Mucosa of descending colon (tissue), 3 donors: ENCODE measurements at regions not wholly inside any gene's neighbourhood (a gene's known extent, or its start where the extent isn't known, plus 50 kb on each side); places are given as distances from the start of the nearest gene placed in this dataset.

ENCODE experiments used
- ATAC-seq: fragments of 200-7000 bp; cut with Tn5 transposase; one replicate; pipeline ENCODE4 v1.9.1; 2020; ENCODE audit warnings: mild to moderate bottlenecking, moderate library complexity
- DNase-seq, 3 donors: peaks; one replicate each; pipeline ENCODE4 v3.0.0-alpha.2; 2020
- H3K36me3 ChIP-seq: fragments of 200-600 bp; one replicate; pipeline ENCODE4 v1.8.0; 2021; ENCODE audit warnings: low read depth, mild to moderate bottlenecking
- H3K4me1 ChIP-seq: fragments of 200-600 bp; one replicate; pipeline ENCODE4 v1.8.0; 2021; ENCODE audit warnings: low read depth, mild to moderate bottlenecking
- H3K4me3 ChIP-seq: fragments of 200-600 bp; one replicate; pipeline ENCODE4 v1.8.0; 2021; ENCODE audit warnings: mild to moderate bottlenecking
- H3K9me3 ChIP-seq: fragments of 200-600 bp; one replicate; pipeline ENCODE4 v1.8.0; 2021; ENCODE audit warnings: mild to moderate bottlenecking
- CTCF ChIP-seq: fragments of 200-600 bp; IDR thresholded peaks from one replicate; pipeline ENCODE4 v1.8.0; 2022; ENCODE audit warnings: antibody characterized with exemption, mild to moderate bottlenecking
- intact Hi-C, 2 donors: fragments of 100-400 bp; cut with DNase I in 1 of 2; cut with micrococcal nuclease in 1 of 2; formaldehyde crosslinking; loops; one replicate each; pipeline versions ENCODE4 v1.11.0 to v1.11.1; 2022; cut with DNase I, micrococcal nuclease
- donor health status: DM: no; HTN: no; CAD: no; lungs with moderate emphysema.
- donor health status: DM: no; HTN: no; CAD: no.
- donor health status: DM: no; HTN: yes; CAD: no.

- Histone ChIP-seq H3K9me3 (peaks cover 3% of the 10 kb centered on the region), H3K4me1 (no peaks in the 10 kb centered on the region), H3K4me3 (no peak overlapping the region), H3K36me3 (no peaks in the 10 kb centered on the region)
- intact Hi-C loops, result no loop called here
- no peak for DNase-seq
- ATAC-seq, result no peak
- no peak for TF ChIP-seq CTCF
Measured at GRCh38 chr13:56924401-56924800, 216.3 kb upstream of the PRR20A start.

- no peak for TF ChIP-seq CTCF
- no peaks in the 10 kb centered on the region for H3K9me3 ChIP-seq
- intact Hi-C loops, result no loop called here
- H3K4me3 ChIP-seq, result no peak overlapping the region
- DNase-seq (no peak), ATAC-seq (no peak)
- H3K36me3 ChIP-seq, result no peaks in the 10 kb centered on the region
- no peaks in the 10 kb centered on the region for H3K4me1 ChIP-seq
Measured at GRCh38 chr13:56932104-56932503, 208.6 kb upstream of the PRR20A start.

GRCh38 chr13:56953965-56954364 is 186.8 kb upstream of the PRR20A start:
- Histone ChIP-seq H3K4me3 (no peak overlapping the region), H3K9me3 (no peaks in the 10 kb centered on the region), H3K36me3 (no peaks in the 10 kb centered on the region), H3K4me1 (no peaks in the 10 kb centered on the region)
- DNase-seq (no peak), ATAC-seq (no peak)
- TF ChIP-seq CTCF, result no peak
- intact Hi-C loops, result no loop called here

GRCh38 chr13:56975647-56976046 is 165.1 kb upstream of the PRR20A start:
- intact Hi-C loops, result no loop called here
- Histone ChIP-seq H3K9me3 (peaks cover 9% of the 10 kb centered on the region), H3K36me3 (no peaks in the 10 kb centered on the region), H3K4me1 (no peaks in the 10 kb centered on the region), H3K4me3 (no peak overlapping the region)
- TF ChIP-seq CTCF, result no peak
- no peak for ATAC-seq
- no peak for DNase-seq

- ATAC-seq (no peak), DNase-seq (no peak)
- Histone ChIP-seq H3K4me1 (no peaks in the 10 kb centered on the region), H3K9me3 (peaks cover 3% of the 10 kb centered on the region), H3K4me3 (no peak overlapping the region), H3K36me3 (no peaks in the 10 kb centered on the region)
- intact Hi-C loops, result no loop called here
- no peak for TF ChIP-seq CTCF
Measured at GRCh38 chr13:56980856-56981255, 159.9 kb upstream of the PRR20A start.

GRCh38 chr13:56986121-56986520 is 154.6 kb upstream of the PRR20A start:
- TF ChIP-seq CTCF, result no peak
- Histone ChIP-seq H3K9me3 (peaks cover 5% of the 10 kb centered on the region), H3K4me1 (no peaks in the 10 kb centered on the region), H3K4me3 (no peak overlapping the region), H3K36me3 (no peaks in the 10 kb centered on the region)
- intact Hi-C loops, result no loop called here
- DNase-seq, result no peak
- ATAC-seq, result no peak
